CD14-positive monocyte (primary cell): ENCODE measurements at regions not wholly inside any gene's neighbourhood (a gene's known extent, or its start where the extent isn't known, plus 50 kb on each side); places are given as distances from the start of the nearest gene placed in this dataset.
"Not testable (repeated sequence)": the region's sequence is repeated elsewhere in the genome, so short reads cannot be mapped to it uniquely, and the experiment has no call there.

Experiments
- DNase-seq, 3 donors: peaks; one replicate each; pipeline ENCODE4 v3.0.0-alpha.2; 2011 to 2022
- H2AFZ ChIP-seq: 2 replicates; pipeline ENCODE4 v1.6.0; 2012; ENCODE audit warnings: mild to moderate bottlenecking, low read depth, low read length, inconsistent platforms; ENCODE audit not compliant: insufficient read depth, poor library complexity, severe bottlenecking
- H3K27ac ChIP-seq, 2 donors: 1 replicate in 1 of 2; 2 replicates in 1 of 2; pipeline ENCODE4 v1.5.1; 2012 to 2013; ENCODE audit warnings: low read length in 2 of 2, control low read depth in 1 of 2, inconsistent platforms in 1 of 2, low read depth in 1 of 2, mild to moderate bottlenecking in 1 of 2
- H3K27me3 ChIP-seq, 2 donors: one replicate each; pipeline versions ENCODE4 v1.6.0 to v1.6.1; 2011 to 2013; ENCODE audit warnings: low read length in 2 of 2; ENCODE audit not compliant: control insufficient read depth in 2 of 2, insufficient read depth in 2 of 2
- H3K36me3 ChIP-seq, 2 donors: replicated peaks in 1 of 2; 1 replicate in 1 of 2; 2 replicates in 1 of 2; pipeline versions ENCODE4 v1.5.1 to v1.6.1; 2012 to 2013; ENCODE audit warnings: low read length in 2 of 2, control low read depth in 1 of 2, inconsistent platforms in 1 of 2, mild to moderate bottlenecking in 1 of 2; ENCODE audit not compliant: insufficient read depth in 2 of 2, control insufficient read depth in 1 of 2
- H3K4me1 ChIP-seq, 2 donors: 1 replicate in 1 of 2; 2 replicates in 1 of 2; pipeline versions ENCODE4 v1.5.1 to v1.6.1; 2012 to 2013; ENCODE audit warnings: low read length in 2 of 2, control low read depth in 1 of 2, inconsistent platforms in 1 of 2, mild to moderate bottlenecking in 1 of 2, moderate library complexity in 1 of 2; ENCODE audit not compliant: insufficient read depth in 2 of 2, control insufficient read depth in 1 of 2
- H3K4me2 ChIP-seq: replicated peaks from 2 replicates; pipeline ENCODE3; 2012; ENCODE audit warnings: low read length, moderate library complexity, mild to moderate bottlenecking; ENCODE audit not compliant: poor library complexity, severe bottlenecking; ENCODE audit errors: extremely low read depth
- H3K4me3 ChIP-seq, 3 experiments: fragments of 200-600 bp in 1 of 3; sonication (generic) in 1 of 3; replicated peaks in 1 of 3; 1 replicate in 2 of 3; 2 replicates in 1 of 3; pipeline ENCODE4 v1.5.1; 2011 to 2013; ENCODE audit warnings: low read length in 3 of 3, mild to moderate bottlenecking in 3 of 3, control low read depth in 2 of 3, low read depth in 2 of 3, inconsistent platforms in 1 of 3, moderate library complexity in 1 of 3
- H3K79me2 ChIP-seq: 2 replicates; pipeline ENCODE4 v1.6.0; 2012; ENCODE audit warnings: mild to moderate bottlenecking, control low read depth, inconsistent platforms, low read length, moderate library complexity; ENCODE audit not compliant: insufficient read depth
- H3K9ac ChIP-seq: 2 replicates; pipeline ENCODE4 v1.6.0; 2017; ENCODE audit warnings: low read length, mild to moderate bottlenecking; ENCODE audit not compliant: insufficient read depth, poor library complexity, severe bottlenecking
- H3K9me3 ChIP-seq, 2 donors: replicated peaks in 1 of 2; 1 replicate in 1 of 2; 2 replicates in 1 of 2; pipeline versions ENCODE4 v1.5.1 to v1.6.1; 2012 to 2013; ENCODE audit warnings: low read length in 2 of 2, control low read depth in 1 of 2; ENCODE audit not compliant: control insufficient read depth in 1 of 2, insufficient read depth in 1 of 2
- H4K20me1 ChIP-seq: 2 replicates; pipeline ENCODE4 v1.6.0; 2012; ENCODE audit warnings: mild to moderate bottlenecking, low read length, control low read depth, moderate library complexity; ENCODE audit not compliant: insufficient read depth
- H3K27ac Mint-ChIP-seq, 7 donors: one replicate each; pipeline ENCODE4 v1.8.0; 2020; ENCODE audit warnings: mild to moderate bottlenecking in 7 of 7, mixed read lengths in 7 of 7, moderate library complexity in 6 of 7, inconsistent platforms in 2 of 7
- H3K27me3 Mint-ChIP-seq, 3 donors: one replicate each; pipeline ENCODE4 v1.8.0; 2021 to 2022; ENCODE audit warnings: low read depth in 3 of 3, mild to moderate bottlenecking in 3 of 3, mixed read lengths in 3 of 3, moderate library complexity in 3 of 3, inconsistent platforms in 1 of 3
- H3K36me3 Mint-ChIP-seq, 2 donors: one replicate each; pipeline ENCODE4 v1.8.0; 2020; ENCODE audit warnings: mixed read lengths in 2 of 2, inconsistent platforms in 1 of 2, mild to moderate bottlenecking in 1 of 2
- H3K4me1 Mint-ChIP-seq: one replicate; pipeline ENCODE4 v1.8.0; 2020; ENCODE audit warnings: mild to moderate bottlenecking, mixed read lengths
- H3K4me3 Mint-ChIP-seq, 2 donors: one replicate each; pipeline ENCODE4 v1.8.0; 2020; ENCODE audit warnings: mild to moderate bottlenecking in 2 of 2, mixed read lengths in 2 of 2, moderate library complexity in 1 of 2
- H3K9me3 Mint-ChIP-seq, 7 donors: one replicate each; pipeline ENCODE4 v1.8.0; 2020 to 2022; ENCODE audit warnings: mixed read lengths in 7 of 7, mild to moderate bottlenecking in 6 of 7, moderate library complexity in 6 of 7, inconsistent platforms in 2 of 7
- WGBS: methylation state at CpG from one replicate; pipeline ENCODE4 v1.1.5; 2013; ENCODE audit warnings: missing lambda C conversion rate; ENCODE audit not compliant: insufficient coverage; 5-methylcytosine and 5-hydroxymethylcytosine counted together
- intact Hi-C, 2 donors: fragments of 100-400 bp; cut with micrococcal nuclease; formaldehyde crosslinking; loops; one replicate each; pipeline versions ENCODE4 v1.15.0 to v1.15.1; 2023

- H2AFZ ChIP-seq, H3K4me3 ChIP-seq, H3K36me3 ChIP-seq, H3K36me3 Mint-ChIP-seq, H3K27me3 ChIP-seq, intact Hi-C loops, H3K4me2 ChIP-seq, H4K20me1 ChIP-seq, H3K9me3 Mint-ChIP-seq, H3K4me3 Mint-ChIP-seq, H3K27ac Mint-ChIP-seq, DNase-seq, H3K79me2 ChIP-seq, H3K27ac ChIP-seq, H3K27me3 Mint-ChIP-seq, H3K9ac ChIP-seq, H3K9me3 ChIP-seq: not testable (repeated sequence)
- H3K4me1 ChIP-seq, result peaks cover 19 to 22% of the 10 kb centered on the region in 2 donors
- no CpG with 5 or more reads among the region's 5 CpGs for WGBS
- peaks cover 16% of the 10 kb centered on the region for H3K4me1 Mint-ChIP-seq
Observed at GRCh38 chr2:111373989-111374388, 253.3 kb downstream of the BCL2L11 start.

DNA sequence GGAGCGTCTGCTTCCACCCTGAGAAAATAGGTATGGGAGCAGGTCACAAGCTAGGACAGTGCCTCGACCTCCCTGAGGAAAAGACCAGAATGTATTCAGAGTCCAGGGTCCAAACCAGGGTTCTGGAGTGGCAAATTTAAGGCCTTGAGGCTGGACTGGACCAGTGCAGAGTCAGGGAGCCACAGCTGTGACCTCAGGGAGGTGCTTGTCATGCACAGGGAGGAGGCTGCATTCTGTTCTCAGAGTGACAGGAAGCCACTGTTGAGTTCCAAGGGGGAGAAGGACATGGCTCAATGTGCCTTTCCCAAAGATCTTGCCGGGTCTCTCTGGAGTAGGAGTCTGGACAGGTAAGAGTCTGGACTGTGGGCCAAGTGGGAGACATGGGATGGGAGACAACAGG lies 254.0 kb downstream of the BCL2L11 start:
- H3K27me3 ChIP-seq, H3K27me3 Mint-ChIP-seq, H3K9ac ChIP-seq, H4K20me1 ChIP-seq, H2AFZ ChIP-seq, H3K79me2 ChIP-seq, H3K27ac ChIP-seq, H3K36me3 ChIP-seq, H3K4me3 Mint-ChIP-seq, intact Hi-C loops, H3K36me3 Mint-ChIP-seq, H3K9me3 Mint-ChIP-seq, DNase-seq, H3K4me3 ChIP-seq, H3K9me3 ChIP-seq, H3K4me2 ChIP-seq: not testable (repeated sequence)
- peaks cover 19 to 22% of the 10 kb centered on the region in 2 donors for H3K4me1 ChIP-seq
- Mint-ChIP-seq H3K27ac (peak overlapping the region in 5 of 7 donors; percentile 69 to 89 (median 84)), H3K4me1 (peaks cover 16% of the 10 kb centered on the region)
- no CpG with 5 or more reads among the region's 3 CpGs for WGBS

DNA sequence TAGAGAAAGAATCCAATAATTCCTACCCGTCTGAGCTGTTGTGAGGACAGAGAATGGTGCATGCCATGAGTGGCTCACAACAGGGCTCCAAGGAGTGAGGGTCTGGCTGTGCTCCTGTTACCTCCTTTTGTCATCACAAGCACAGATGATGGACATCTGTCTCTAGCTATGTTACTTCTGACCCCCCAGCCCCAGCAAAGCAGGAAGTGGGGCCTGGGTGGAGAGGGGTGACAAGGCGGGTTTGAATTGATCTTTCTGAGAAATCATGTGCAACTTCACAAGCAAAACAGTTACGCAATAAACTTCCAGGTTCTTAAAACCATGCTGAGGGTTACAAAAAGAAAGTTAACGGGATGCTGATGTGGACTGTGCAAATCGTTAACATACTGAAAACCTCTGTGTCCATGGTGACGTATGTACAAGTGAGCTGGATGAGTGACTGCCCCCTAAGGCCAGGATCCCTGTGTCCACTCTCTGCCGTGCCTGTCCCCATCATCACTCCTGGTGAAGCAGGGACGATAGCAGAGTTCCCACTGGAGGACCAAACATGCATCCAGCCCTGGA lies 254.7 kb downstream of the BCL2L11 start:
- peak overlapping the region; percentile 56 to 65 for H3K27ac ChIP-seq
- Mint-ChIP-seq H3K27ac (peak overlapping the region; percentile 65 to 89 (median 84)), H3K4me3 (peak overlapping the region in 1 of 2 donors; percentile 63), H3K4me1 (peaks cover 16% of the 10 kb centered on the region)
- H3K27me3 ChIP-seq, H3K27me3 Mint-ChIP-seq, H3K36me3 Mint-ChIP-seq, H4K20me1 ChIP-seq, H3K9ac ChIP-seq, H3K36me3 ChIP-seq, intact Hi-C loops, H3K79me2 ChIP-seq, H3K9me3 Mint-ChIP-seq, H3K9me3 ChIP-seq, H2AFZ ChIP-seq: not testable (repeated sequence)
- DNase-seq, result peak; percentile 6 to 22 (median 9)
- WGBS, result no CpG with 5 or more reads among the region's 8 CpGs
- H3K4me3 ChIP-seq, result peak overlapping the region in 1 of 3 experiments; percentile 32
- H3K4me2 ChIP-seq, result peak overlapping the region; percentile 34
- H3K4me1 ChIP-seq, result peaks cover 19 to 22% of the 10 kb centered on the region in 2 donors

DNA sequence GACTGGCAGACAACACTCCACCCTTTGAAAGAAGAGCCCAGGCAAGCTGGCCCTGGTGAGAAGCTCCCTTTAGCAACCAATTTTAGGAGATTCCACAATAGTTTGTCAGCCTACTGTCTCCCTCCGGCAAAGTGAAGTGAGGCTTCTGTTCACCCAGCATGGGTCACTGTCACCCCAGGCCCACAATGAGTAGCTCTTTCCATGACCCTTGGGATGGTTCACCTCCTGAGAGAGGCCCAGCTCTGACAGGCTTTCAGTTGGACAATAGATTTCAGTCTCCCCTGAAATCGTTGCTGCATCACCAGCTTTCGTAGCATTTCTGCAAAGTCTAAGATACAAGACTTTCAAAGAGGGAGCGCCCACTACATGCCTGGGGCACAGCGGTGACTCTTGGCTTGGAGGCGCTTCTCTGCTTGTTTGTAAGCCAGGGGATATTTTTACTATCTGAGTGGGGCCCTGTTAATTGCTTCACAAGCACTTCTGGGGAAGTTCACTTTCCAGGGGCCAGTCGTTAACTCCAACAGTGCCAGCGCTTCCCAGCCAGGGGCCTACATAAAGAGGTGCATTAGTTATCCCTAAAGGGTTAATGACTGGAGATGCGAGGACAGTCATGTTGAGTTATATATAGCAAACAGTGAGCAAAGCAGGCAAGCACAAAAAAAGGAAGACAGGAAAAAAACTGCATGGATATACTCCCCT lies 255.7 kb downstream of the BCL2L11 start:
- H3K27ac Mint-ChIP-seq, intact Hi-C loops, H3K9me3 Mint-ChIP-seq, H3K79me2 ChIP-seq, H4K20me1 ChIP-seq, H3K9ac ChIP-seq, H2AFZ ChIP-seq, H3K27me3 Mint-ChIP-seq, H3K36me3 ChIP-seq, H3K4me2 ChIP-seq, H3K36me3 Mint-ChIP-seq, H3K9me3 ChIP-seq, DNase-seq, H3K27me3 ChIP-seq: not testable (repeated sequence)
- no CpG with 5 or more reads among the region's 9 CpGs for WGBS
- Histone ChIP-seq H3K27ac (peak overlapping the region; percentile 42 to 51), H3K4me1 (peaks cover 22% of the 10 kb centered on the region in 2 donors), H3K4me3 (peak overlapping the region in 1 of 3 experiments; percentile 16)
- Mint-ChIP-seq H3K4me1 (peaks cover 19% of the 10 kb centered on the region), H3K4me3 (peak overlapping the region in 1 of 2 donors; percentile 46)
